ENCODE measurements at regions not wholly inside any gene's neighbourhood (a gene's known extent, or its start where the extent isn't known, plus 50 kb on each side); places are given as distances from the start of the nearest gene placed in this dataset.
"Not testable (repeated sequence)": the region's sequence is repeated elsewhere in the genome, so short reads cannot be mapped to it uniquely, and the experiment has no call there.

DNA sequence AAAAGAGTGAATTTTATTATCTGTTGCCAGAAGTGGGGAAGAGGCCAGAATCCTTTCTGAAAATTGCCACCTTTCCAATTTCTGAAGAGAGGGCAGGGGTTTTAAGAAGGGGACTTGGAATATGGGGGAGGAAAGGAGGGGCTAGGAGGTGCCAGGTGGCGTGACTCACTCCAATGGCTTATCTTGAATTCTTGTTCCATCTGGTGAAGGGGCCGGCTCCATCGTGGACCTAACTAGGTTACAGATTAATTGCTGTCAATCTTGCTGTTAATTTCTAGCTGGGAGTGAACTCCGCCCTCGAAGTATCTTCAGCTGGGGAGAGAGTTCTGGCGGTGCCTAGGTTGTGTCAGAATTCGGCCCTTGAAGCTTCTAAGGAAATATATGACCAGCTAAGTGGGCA is 138.7 kb downstream of the YTHDC2 start:
- no peak for DNase-seq

DNA sequence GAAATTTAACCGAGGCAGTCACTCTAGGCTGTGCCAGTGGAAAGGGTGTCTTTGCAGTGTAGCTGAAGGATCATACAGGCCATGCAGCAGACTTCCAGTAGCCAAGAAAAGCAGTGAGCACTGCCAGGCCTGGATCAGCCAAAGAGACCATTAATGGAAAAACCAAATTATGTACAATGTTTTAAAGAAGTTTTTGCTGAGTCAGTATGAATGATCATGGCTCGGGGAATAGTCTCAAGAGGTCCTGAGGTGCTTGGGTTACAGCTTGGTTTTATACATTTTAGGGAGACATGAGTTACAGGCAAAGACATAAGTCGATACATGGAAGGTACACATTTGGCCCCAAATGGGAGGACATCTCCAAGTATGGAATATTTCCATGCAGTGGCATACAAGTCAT is 141.3 kb downstream of the YTHDC2 start:
- no peak for DNase-seq

DNA sequence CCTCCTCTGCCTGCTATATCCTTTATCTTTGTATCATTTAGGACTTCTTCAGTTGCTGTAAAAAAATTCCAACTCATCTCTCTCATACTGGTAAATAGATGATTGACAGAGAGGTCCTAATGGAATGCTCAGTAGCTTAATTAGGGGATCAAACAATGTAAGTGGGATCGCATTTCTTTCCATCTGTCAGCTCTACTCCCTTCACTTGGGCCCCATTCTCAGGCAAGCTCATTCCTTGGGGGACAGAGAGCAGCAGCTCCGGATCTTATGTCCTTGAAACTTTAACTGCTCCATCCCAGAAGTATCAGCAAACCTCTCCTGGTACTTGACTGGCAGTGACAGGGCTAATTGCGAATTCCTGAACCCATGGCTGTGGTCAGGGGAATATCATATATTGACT is 146.7 kb downstream of the YTHDC2 start:
- DNase-seq, result no peak

DNA sequence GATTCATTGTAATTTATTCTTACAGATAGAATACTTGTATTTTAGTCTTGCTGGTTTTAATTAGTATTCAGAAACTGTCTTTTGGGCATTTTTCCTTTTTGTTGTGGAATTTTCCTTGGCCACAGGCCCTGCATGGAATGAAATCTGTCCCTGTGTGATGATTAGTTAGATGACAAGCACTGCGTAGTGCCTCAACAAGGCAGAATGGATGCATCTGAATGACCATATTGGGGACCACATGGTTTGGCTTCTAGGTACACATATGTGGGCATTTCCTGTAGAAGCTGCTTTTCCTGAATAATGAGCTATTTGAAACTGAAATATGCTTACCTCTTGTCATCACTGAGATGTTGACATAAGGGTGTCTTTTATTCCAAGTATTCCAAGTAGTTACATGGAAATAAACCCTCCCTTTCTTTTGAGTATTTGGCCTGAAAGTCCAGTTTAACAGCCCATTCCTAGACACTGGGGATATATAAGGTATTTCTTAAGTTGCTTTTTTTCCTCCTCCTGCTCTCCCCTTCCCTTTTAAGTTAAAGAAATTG is 147.3 kb downstream of the YTHDC2 start:
- no peak for DNase-seq

DNA sequence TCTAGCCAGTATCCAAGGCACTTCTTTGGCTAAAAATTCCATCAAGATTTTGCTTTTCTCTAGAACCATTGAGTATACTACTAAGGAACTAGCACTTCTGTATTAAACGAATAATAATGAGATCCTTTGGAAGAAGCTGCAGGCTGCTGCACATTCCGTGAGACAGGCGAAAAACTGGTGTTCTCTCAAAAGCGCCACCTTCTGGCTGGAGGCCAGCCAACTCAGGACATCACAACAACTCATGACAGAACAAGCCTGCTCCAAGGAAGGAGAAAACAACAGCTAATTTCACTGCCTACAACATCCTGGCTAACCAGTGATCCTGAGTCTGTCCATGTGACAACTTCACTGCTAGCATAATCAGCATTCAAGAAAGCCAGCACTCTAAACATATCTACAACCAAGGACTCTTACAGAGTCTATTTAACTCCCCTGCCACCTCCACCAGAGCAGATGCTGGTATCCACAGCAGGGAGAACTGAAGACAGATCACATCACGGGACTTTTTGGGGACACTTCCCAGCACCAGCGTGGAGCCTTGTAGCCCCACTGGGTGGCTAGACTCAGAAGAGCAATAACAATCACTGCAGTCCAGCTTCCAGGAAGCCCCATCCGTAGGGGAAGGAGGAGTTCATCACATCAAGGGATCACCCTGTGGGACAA is 150.5 kb downstream of the YTHDC2 start:
- no peak for DNase-seq

DNA sequence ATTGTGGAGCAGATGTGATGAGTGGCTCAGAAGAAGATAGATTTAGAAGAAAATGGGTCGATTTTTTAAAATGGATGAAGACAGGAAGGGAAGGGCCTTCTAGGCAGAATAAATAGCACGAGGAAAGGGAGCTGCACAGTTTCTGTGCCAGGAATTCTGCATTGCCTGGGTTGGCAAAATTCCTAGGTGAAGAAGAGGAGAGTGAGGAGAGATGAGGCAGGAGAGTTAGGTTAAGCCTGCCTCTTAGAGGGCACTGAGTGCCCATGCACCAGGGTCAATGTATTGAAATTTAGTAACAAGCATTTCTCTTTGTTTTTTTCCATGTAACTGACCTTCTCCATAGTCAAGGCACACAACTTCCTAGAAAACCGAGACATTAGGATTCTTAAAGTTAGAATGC is 159.5 kb downstream of the YTHDC2 start:
- DNase-seq, result no peak

DNA sequence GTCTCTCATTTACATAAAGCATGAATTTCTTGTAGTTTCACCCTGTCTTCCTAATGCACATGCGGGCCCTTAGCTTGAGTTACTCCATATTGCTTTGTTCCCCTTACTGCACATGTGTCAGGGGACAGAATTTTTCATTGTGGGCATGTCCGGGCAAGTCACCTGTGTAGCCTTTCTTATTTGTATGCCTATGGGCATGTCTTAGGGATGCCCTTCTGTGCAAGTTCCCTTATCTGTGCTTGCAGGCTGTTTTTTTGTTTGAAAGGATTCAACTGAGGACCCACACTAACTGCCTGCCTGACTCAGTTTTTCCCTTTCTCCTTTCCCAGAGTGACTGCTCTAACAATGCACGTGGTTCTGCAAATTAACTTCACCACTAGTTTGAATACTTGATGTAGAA is 161.7 kb downstream of the YTHDC2 start:
- no peak for DNase-seq

DNA sequence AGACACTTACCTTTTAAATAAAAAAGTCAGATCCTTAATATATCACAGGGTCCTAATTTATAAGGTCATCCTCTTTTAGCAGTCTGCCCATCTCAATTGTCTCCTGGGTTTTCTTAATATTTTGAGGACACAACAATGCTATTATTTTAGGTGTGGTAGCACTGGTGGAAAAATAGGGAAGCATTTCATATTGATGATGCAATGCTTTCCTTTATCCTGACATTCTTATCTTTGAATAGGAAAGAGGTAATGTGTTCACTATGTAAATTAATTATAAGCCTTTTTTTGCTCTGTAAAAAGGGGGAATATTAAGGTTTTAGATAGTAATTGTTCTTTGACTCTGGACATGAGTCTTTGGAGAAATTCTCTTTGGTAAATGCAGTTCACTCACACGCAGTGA is 164.7 kb downstream of the YTHDC2 start:
- DNase-seq, result no peak

DNA sequence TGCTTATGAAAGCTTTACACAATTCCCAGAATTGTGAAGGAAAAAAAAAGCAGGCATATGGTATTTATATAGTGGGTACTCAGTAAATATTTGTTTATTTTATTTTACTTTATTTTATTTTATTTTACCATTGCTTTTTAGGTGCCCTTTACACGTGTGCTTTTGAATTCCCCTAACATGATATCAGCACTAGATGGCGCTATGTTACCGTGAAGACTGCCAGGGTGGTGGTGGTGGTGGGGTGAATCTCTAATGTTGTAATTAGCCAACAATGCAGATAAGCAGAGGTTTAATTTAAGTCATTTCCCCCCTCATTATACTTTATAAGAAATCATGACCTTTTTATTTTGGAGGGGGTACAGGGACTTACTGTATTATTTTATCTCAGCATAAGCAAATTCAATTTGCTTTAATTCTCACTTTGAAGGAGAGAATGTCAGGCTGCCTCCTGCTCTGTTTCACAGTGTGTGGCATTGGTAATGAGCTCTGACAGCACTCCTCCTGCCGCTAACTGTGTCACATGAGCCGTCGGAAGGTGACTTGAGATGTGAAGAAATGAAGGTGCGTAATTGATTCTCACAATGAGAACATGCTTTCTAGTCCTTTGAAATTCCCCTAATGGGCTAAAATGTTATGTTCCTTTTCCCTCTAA is 165.6 kb downstream of the YTHDC2 start:
- DNase-seq, result peak; percentile 10

DNA sequence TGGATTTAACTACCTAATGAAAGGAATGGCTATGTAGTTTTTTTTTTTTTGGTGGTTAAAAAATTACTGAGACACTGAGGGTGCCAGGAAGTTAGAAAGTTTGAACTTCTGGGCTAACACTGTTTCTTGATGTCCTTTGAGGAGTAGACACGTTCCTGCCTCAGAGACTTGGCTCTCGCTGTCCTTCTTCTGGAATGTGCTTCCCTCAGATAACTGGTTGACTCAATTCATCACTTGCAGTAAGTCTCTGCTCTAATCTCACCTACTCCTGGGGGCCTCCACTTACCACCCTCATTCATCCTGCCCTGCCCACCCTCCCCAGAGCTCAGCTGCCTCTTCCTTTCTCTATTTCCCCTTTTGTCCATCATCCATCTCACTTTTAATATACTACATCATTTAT is 167.0 kb downstream of the YTHDC2 start:
- DNase-seq, result no peak

DNA sequence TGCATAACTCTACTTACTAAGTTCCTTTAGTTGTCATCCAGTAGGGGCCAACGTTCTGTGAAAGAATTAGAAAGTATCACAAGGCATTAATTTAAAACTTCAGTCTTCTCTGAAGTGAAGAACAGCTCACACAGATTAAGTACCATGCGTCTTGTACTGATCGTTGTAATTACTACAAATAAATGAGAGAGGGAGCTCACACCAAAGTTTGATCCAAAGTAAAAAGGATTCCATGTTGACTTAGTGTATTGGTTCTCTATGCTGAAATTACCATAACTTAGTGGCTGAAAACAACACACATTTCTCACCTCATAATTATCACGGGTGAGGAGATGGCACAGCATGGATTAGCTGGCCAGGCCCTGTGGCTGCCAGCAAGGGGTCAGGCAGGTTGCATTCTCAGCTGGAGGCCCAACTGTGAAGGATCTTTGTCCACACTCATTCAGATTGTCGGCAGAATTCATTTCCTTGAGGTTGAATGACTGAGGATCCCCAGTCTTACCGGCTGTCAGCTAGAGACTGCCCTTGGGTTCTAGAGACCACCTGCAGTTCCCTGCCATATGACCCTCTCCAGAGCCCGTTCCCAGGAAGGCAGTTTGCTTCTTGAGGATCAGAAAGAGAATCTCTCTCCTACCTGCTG is 169.1 kb downstream of the YTHDC2 start:
- DNase-seq, result peak; percentile 39

DNA sequence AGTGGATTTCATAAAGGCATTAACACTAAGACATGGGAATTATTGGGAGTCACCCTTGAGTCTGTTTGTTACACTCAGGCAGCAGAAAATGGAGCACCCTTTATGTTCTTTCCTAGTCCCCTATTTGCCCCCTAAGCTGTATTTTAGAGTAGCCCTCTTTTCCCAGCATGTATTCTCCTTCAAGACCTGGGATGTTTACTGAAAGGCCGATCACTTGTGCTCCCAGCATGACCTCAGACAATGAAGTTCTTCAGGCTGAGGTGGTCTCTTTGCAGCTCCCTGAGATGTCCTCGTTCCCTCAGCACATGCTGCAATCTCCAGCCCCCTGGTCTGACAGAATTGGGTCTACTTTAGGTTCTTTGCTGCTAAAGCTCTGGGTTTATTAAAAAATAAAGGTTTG is 169.7 kb downstream of the YTHDC2 start:
- no peak for DNase-seq

DNA sequence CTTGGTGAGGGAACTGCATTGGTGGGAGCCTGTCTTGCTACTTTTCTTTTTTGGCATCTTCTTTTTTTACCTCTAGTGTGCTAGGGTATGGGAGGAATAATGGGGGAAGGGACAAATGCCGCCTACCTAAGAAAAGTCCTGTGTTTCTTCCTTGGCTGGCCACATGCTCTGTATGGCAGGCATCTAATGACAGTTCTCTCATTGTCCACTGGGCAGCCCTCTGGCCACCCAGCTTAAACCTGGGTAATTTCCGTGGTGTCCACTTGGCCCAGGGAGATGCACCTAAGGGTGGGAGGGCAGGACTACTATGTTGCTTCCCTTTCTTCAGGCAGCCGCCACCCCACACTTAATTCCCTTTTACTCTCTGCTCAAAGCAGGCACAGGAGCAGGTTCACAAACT is 173.1 kb downstream of the YTHDC2 start:
- DNase-seq, result no peak

DNA sequence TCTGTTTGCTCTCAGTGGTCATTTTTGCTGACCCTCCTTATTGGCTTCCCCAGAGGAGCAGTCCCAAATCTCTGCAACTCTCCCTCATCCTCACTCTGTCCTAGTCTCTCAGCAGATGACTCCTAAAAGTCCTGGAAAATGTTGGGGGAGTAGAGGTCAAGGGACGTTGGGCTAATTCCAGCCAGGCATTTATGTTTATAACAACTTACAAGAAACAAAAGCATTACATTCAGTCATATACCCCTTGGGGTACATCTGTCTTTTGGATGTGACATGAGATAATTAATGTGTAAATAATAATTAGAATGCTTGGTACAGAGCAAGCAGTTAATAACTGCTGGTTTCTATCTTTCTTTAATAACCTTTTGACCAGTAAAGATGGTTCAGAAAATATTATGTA is 176.2 kb downstream of the YTHDC2 start:
- DNase-seq, result no peak

DNA sequence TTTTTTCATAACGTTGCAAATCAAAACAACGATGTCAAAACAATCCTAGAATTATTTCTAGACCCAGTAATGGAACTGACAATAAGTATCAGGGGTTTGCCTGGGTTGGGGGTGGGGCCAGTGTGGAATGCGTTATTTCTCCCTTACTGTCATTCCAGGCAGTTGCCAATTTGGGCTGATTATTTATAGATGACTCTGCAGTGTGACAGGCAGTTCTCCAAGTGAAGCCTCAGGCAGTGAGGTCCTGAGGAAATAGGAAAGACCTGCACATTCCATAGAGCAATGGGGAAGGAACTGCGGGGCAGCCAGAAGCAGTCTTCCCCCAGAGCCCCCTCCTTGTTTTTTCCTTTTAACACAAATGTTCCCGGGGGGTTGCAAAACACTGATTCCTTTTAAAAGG is 179.0 kb downstream of the YTHDC2 start:
- peak; percentile 2 for DNase-seq

DNA sequence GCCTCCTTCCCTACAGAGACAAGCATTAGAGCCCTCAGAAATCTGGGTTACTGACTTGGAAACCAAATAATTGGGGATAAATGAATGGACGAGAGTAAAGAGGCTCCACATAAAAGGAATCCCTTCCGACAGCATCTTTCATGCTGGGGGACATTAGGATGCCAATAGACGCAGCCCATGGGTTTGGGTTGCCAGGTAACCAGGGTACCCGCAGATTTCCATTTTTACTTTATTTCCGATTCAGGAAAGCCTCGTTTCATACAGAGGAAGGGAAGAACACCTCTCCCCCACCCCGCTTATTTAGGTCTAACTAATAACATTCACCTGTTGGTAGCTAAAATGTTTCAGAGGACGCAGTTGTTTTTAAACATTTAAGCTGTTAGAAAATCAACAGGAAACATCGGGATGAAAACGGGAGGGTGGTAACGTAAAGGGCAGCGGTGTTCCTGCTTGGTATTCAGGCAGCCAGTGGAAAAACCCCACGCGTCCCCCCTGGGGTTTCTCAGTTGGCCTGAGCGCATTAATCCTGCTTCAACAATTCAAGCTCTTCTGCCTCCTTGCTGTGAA is 179.5 kb downstream of the YTHDC2 start:
- no peak for DNase-seq

DNA sequence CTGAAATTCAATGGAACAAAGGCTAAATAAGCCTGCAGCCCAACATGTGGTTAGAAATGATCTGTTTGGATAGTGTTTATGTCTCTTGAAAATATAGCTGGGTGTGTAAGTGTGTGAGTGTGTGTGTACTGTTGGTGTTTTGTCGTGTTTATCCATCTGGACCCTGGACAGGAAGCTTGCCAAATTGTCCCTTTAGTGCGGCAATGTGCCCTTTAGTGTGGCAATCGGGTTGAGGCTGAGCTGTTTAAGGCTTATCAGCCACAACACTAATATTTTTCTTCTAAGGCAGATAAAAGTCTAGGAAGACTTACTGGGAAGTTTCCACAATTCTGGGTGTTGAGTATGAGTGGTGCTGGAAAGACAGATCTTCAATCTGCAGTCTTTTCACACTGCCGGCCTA is 180.2 kb downstream of the YTHDC2 start:
- peak; percentile 25 for DNase-seq

DNA sequence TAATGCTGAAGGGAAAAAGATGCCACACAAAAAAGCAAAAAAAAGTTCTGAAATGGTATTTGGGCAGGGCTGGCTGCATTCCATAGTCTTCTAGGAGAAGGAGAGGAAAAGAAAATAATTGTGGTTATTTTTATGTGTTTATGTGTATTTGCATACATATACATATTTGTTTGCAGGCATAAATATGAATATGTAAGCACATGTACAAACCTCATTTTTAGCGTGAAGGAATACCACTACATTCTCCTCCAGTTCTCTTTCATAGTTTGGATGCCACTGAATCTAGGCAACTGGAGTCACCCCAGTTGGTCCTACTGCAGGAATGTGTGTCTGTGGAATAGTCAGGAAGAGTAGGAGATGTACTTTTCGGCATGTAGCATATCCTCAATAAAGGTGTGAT is 181.1 kb downstream of the YTHDC2 start:
- no peak for DNase-seq

DNA sequence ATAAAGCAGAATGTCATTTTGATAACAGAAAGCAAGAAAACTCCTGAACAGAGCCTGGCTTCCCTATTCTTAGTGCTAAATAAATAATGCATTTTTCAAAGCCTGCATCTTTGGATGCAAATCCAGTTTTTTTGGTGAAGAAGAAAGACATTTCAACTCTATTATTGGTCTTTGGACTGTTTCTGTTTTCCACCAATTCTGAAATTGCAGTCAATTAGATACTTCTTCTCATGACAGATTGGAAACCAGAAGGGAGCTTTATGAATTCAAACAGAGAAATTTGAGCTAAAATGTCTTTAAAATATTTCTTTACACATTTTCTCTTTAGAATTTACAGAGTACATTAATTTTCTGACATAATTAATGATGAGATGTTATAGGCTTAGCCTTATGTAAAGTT is 189.8 kb downstream of the YTHDC2 start:
- no peak for DNase-seq

DNA sequence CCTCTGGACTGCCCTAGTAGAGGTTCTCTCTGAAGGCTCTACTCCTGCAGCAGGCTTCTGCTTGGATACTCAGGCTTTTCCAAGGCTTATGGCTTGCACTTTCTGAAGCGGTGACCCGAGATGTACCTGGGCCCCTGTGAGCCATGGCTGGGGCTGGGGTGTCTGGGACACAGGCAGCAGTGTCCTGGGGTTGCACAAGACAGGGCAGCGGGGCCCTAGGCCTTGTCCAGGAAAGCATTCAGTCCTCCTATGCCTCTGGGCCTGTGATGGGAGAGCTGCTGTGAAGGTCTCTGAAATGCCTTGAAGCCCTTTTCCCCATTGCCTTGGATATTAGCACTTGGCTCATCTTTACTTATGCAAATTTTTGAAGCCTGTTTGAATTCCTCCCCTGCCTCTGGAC is 192.2 kb downstream of the YTHDC2 start:
- no peak for DNase-seq

DNA sequence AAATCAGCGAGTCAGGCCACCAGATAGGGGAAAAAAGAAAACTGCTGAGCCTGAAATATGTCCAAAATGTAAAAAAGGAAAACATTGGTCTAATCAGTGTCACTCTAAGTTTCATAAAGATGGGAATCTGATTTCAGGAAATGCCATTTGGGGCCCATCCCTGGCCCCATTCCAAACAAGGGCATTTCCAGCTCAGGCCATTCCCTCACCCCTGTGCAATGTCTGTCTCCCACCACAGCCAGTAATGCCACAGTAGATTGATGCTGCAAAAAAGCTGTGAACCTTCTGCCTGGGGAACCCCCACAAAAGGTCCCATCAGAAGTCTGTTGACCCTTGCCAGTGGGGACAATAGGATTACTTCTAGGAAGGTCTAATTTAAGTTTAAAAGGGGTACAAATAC is 199.6 kb downstream of the YTHDC2 start:
- DNase-seq, result no peak

DNA sequence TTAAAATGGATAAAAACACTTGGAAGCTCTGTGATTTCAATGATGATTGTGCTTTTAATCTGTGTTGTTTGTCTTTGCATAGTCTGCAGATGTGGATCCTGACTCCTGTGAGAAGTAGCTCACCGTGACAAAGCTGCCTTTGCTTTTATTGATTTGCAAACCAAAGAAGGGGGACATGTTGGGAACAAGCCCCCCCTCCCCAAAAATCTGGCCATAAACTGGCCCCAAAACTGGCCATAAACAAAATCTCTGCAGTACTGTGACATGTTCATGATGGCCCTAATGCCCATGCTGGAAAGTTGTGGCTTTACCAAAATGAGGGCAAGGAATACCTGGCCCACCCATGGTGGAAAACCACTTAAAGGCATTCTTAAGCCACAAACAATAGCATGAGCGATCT is 202.4 kb downstream of the YTHDC2 start:
- not testable (repeated sequence) for DNase-seq

DNA sequence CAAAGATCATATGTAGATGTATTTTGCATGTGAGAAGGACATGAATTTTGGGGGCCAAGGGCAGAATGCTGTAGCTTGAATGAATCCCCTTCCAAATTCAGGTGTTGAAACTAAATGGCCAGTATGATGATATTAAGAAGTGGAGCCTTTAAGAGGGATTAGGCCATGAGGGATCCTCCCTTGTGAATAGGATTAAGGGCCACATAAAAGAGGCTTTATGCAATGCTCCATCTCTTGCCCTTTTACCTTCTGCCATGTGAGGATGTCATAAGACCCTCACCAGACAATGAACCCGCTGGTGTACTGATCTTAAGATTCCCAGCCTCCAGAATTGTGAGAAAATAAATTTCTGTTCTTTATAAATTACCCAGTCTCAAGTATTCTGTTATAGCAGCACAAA is 206.1 kb downstream of the YTHDC2 start:
- DNase-seq, result no peak

DNA sequence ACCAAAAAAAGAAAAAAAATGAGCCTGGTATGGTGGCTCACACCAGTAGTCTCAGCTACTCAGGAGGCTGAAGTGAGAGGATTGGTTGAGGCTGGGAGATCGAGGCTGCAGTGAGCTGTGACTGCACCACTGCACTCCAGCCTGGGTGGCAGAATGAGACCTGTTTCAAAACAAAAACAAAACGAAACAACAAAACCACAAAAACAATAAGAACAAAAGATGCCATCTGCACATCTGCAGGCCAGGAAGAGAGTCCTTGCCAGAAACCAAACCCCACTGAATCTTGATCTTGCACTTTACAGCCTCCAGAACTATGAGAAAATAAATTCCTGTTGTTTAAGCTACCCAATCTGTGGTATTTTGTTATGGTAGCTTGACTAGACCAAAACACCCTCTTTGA is 207.7 kb downstream of the YTHDC2 start:
- no peak for DNase-seq

Measured in NCI-H446 treated with DMSO at 0.1 percent for 48 hours (cell line).